Body of pancreas (tissue), 4 donors: ENCODE measurements at regions not wholly inside any gene's neighbourhood (a gene's known extent, or its start where the extent isn't known, plus 50 kb on each side); places are given as distances from the start of the nearest gene placed in this dataset.

Source experiments
- ATAC-seq: fragments of 150-250 bp; one replicate; pipeline ENCODE4 v1.9.1; 2016
- DNase-seq, 4 donors: peaks; one replicate each; pipeline ENCODE4 v3.0.0-alpha.2; 2019
- H3K27ac ChIP-seq, 4 donors: fragments of 200-600 bp; sonication (generic); 1 replicate in 3 of 4; 2 replicates in 1 of 4; pipeline versions ENCODE4 v1.5.1 to v1.6.1; 2016 to 2019; ENCODE audit warnings: mild to moderate bottlenecking in 1 of 4, mixed read lengths in 1 of 4, moderate library complexity in 1 of 4
- H3K27me3 ChIP-seq, 2 donors: fragments of 200-600 bp; sonication (generic); one replicate each; pipeline ENCODE4 v1.6.0; 2016; ENCODE audit warnings: mild to moderate bottlenecking in 1 of 2
- H3K36me3 ChIP-seq, 2 donors: fragments of 200-600 bp; sonication (generic); replicated peaks in 1 of 2; 2 replicates each; pipeline ENCODE4 v1.5.1; 2016; ENCODE audit warnings: low read depth in 2 of 2; ENCODE audit not compliant: insufficient read depth in 1 of 2
- H3K4me1 ChIP-seq: fragments of 200-600 bp; sonication (generic); one replicate; pipeline ENCODE4 v1.6.0; 2016
- H3K4me3 ChIP-seq, 2 donors: fragments of 200-600 bp; sonication (generic); 1 replicate in 1 of 2; 2 replicates in 1 of 2; pipeline ENCODE4 v1.5.1; 2016 to 2019
- H3K9me3 ChIP-seq, 3 donors: fragments of 200-600 bp; sonication (generic); 1 replicate in 2 of 3; 2 replicates in 1 of 3; pipeline ENCODE4 v1.5.1; 2016
- CTCF ChIP-seq, 7 experiments: fragments of 450-650 bp in 4 of 7; fragments of 200-600 bp in 3 of 7; sonication (generic) in 3 of 7; IDR thresholded peaks; one replicate each; pipeline ENCODE4 v1.5.1; 2016 to 2019; ENCODE audit warnings: antibody characterized with exemption in 7 of 7
- POLR2A ChIP-seq, 3 donors: fragments of 450-650 bp; IDR thresholded peaks; one replicate each; pipeline ENCODE4 v1.6.1; 2016; ENCODE audit warnings: antibody characterized with exemption in 3 of 3, mild to moderate bottlenecking in 2 of 3
- WGBS, 2 donors: methylation state at CpG; one replicate each; pipeline ENCODE4 v1.1.5; 2017; 5-methylcytosine and 5-hydroxymethylcytosine counted together
- intact Hi-C: fragments of 100-400 bp; cut with DNase I; formaldehyde crosslinking; loops from one replicate; pipeline ENCODE4 v1.15.1; 2023

DNA sequence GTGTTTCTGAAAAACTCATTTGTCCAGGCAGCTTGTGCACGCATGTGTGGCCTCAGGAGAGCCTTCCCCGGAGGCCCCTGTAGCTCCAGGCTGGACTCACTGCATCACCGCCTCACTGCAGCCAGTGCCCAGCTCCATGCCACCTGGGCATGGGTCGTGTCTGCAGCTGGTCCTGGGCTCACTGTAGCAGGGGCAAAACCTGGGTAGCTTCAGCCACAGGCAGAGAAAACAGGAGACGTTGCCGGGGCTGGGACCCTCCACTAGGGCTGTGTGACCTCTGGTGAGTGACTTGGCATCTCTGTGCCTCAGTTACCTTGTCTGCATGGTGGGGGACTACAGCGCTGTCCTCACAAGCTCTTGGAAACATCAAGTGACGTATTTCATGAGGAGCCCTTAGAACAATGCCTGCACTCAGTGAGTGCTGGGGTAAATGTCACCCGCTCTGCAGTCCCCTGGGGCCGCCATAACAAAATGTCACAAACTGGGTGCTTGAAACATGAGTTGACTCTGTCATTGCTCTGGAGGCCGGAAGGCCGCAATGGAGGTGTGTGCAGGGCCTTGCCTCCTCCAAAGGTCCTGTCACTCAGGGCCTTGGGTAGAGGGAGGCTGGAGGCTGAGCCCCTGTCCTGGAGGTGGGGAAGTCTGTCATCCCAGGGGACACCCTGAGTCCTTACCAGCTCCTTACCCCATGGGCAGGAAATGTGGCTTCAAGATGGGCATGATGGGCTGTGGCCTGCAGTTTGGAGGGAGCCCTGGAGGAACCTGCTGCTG, 488.7 kb downstream of the TBC1D22A start:
- Histone ChIP-seq H3K9me3 (no peaks in the 10 kb centered on the region), H3K4me1 (no peaks in the 10 kb centered on the region), H3K36me3 (no peaks in the 10 kb centered on the region), H3K27ac (no peak overlapping the region), H3K4me3 (no peak overlapping the region), H3K27me3 (no peaks in the 10 kb centered on the region)
- intact Hi-C loops: no loop called here
- 83 to 93% methylated on average over 9 to 12 of the region's 12 CpGs for WGBS, 2 donors
- TF ChIP-seq POLR2A (IDR thresholded peaks at IDR 0.05) (no peak), CTCF (IDR thresholded peaks at IDR 0.05) (no peak)
- ATAC-seq: no peak
- DNase-seq: no peak

- Histone ChIP-seq H3K4me1 (no peaks in the 10 kb centered on the region), H3K36me3 (no peaks in the 10 kb centered on the region), H3K27me3 (no peaks in the 10 kb centered on the region), H3K9me3 (no peaks in the 10 kb centered on the region), H3K4me3 (no peak overlapping the region), H3K27ac (no peak overlapping the region)
- DNase-seq: no peak
- intact Hi-C loops: no loop called here
- 47 to 54% methylated on average over 6 to 8 of the region's 8 CpGs for WGBS, 2 donors
- no peak for TF ChIP-seq POLR2A (IDR thresholded peaks at IDR 0.05)
- no peak for TF ChIP-seq CTCF (IDR thresholded peaks at IDR 0.05)
- ATAC-seq: no peak
Measured at GRCh38 chr22:47249370-47249928, 487.0 kb downstream of the TBC1D22A start.

DNA sequence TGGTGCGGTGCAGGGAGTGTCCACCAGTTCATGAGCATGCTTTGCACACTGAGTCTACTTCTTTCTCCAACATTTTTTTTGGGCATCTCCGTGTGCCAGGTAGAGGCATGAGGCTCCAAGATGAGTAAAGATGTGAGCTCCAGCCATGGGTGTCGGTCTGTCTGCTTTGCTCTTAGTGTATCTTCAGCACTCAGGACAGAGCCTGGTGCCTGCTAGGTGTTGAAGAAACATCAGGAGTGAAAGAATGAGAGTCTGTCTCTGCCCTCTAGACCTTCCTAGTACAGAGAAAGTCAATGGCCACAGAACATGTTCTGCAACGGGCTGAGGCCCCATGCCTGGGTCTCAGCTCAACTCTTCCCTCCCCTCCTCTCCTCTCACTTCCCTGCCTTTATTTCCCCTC, 486.5 kb downstream of the TBC1D22A start:
- no peaks in the 10 kb centered on the region for H3K36me3 ChIP-seq
- ATAC-seq: no peak
- H3K4me3 ChIP-seq: no peak overlapping the region
- no peaks in the 10 kb centered on the region for H3K9me3 ChIP-seq
- WGBS, 2 donors: 73% methylated on average over 4 of the region's 4 CpGs
- no peaks in the 10 kb centered on the region for H3K4me1 ChIP-seq
- intact Hi-C loops: no loop called here
- TF ChIP-seq CTCF (IDR thresholded peaks at IDR 0.05) (no peak), POLR2A (IDR thresholded peaks at IDR 0.05) (no peak)
- no peaks in the 10 kb centered on the region for H3K27me3 ChIP-seq
- no peak overlapping the region for H3K27ac ChIP-seq
- DNase-seq: no peak

DNA sequence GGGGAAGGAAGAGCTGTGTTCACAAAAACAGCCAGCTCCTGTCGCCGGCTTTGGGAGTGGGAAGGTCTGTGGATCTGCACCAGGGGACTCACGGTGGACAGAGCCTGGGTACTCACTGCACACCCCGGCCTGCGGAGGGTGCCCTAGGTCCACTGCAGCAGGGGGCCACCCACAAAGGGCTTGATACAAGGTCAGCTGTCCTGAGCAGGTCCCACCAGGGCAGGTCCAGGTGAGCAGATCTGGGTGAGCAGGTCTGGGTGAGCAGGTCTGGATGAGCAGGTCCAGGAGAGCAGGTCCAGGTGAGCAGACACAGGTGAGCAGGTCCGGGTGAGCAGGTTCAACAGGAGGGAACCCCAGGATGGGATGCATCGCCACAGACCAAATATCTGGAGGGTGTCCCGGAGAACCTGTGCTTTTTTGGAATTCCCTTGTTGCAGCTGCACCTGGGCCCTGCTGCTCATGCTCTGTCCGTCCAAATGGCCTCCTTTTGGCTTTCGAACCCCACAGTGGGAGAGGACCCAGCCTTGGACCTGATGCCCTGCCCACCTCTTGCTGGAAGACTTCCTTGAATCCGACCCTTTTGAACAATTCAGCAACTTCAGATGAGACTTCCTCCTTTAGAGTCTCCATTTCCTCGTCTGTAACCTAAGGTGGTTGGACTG, 485.3 kb downstream of the TBC1D22A start:
- no peaks in the 10 kb centered on the region for H3K27me3 ChIP-seq
- no peak for DNase-seq
- ATAC-seq: no peak
- 55% methylated on average over 12 of the region's 12 CpGs for WGBS, 2 donors
- no peaks in the 10 kb centered on the region for H3K9me3 ChIP-seq
- no peaks in the 10 kb centered on the region for H3K36me3 ChIP-seq
- TF ChIP-seq POLR2A (IDR thresholded peaks at IDR 0.05) (no peak), CTCF (IDR thresholded peaks at IDR 0.05) (no peak)
- intact Hi-C loops: no loop called here
- H3K4me3 ChIP-seq: no peak overlapping the region
- no peak overlapping the region for H3K27ac ChIP-seq
- H3K4me1 ChIP-seq: no peaks in the 10 kb centered on the region
